Pons (tissue), 1 donor: ENCODE measurements at regions not wholly inside any gene's neighbourhood (a gene's known extent, or its start where the extent isn't known, plus 50 kb on each side); places are given as distances from the start of the nearest gene placed in this dataset.
"Not testable (repeated sequence)": the region's sequence is repeated elsewhere in the genome, so short reads cannot be mapped to it uniquely, and the experiment has no call there.

ENCODE experiments used
- DNase-seq: peaks from one replicate; pipeline ENCODE4 v3.0.0-alpha.2; 2016; ENCODE audit warnings: low spot score

DNA sequence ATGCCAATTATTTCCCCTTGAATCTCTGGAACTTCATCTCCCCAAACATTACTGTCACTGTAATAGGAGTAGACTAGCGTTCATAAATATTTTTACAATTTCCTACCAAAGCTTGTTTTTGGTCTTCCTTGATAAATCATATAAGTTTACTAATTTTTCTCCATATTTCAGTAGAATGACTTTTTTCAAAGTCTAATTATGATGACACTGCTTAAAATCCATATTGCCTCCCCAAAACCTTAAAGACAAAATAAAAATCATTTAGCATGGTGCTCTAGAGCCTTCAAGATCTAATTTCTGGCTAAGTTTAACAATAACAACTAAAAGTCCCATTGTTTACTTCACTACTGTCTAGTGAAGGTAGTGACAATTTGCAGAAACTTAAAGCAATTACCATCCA is 474.2 kb upstream of the CHRM3 start:
- DNase-seq: no peak

- DNase-seq: not testable (repeated sequence)
Observed at GRCh38 chr1:238902752-238903151, 483.6 kb upstream of the CHRM3 start.

DNA sequence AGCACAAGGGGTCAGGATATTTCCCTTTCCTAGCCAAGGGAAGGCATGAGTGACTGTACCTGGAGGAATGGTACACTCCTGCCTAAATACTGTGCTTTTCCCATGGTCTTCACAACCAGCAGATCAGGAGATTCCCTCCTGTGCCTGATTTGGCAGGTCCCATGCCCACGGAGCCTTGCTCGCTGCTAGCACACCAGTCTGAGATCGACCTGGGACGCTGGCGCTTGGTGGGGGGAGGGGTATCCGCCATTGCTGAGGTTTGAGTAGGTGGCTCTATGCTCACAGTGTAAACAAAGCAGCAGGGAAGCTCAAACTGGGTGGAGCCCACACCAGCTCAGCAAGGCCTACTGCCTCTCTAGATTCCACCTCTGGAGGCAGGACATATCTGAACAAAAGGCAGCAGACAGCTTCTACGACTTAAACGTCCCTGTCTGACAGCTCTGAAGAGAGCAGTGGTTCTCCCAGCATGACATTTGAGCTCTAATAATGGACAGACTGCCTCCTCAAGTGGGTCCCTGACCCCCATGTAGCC is 486.0 kb upstream of the CHRM3 start:
- DNase-seq: no peak

- DNase-seq: no peak
Observed at GRCh38 chr1:238898856-238899255, 487.5 kb upstream of the CHRM3 start.

DNA sequence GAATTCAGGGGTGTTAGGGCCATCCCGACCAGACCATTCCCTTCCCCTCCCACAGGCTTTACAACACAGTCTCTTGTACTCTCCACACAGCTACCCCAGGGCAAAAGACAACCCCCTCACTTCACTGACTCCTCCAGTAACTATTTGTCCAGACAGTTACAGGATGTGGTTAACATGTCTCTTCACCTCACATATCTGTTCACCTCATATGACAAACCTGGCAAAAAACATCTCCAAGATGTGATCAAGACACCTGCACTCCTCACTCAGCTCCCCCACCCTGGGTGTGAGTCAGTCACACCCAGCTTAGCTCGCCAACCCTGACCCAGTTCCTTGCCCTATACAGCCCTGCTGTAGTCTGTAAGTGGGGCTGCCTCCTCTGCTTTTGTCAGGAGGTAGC is 490.5 kb upstream of the CHRM3 start:
- no peak for DNase-seq

GRCh38 chr1:238892612-238893011 is 493.8 kb upstream of the CHRM3 start:
- no peak for DNase-seq

- DNase-seq: no peak
Observed at GRCh38 chr1:238861342-238862066, 524.9 kb upstream of the CHRM3 start.

GRCh38 chr1:238833919-238834318 is 552.4 kb upstream of the CHRM3 start:
- DNase-seq: no peak

- DNase-seq: no peak
Observed at GRCh38 chr1:238832106-238832505, 554.3 kb upstream of the CHRM3 start.

DNA sequence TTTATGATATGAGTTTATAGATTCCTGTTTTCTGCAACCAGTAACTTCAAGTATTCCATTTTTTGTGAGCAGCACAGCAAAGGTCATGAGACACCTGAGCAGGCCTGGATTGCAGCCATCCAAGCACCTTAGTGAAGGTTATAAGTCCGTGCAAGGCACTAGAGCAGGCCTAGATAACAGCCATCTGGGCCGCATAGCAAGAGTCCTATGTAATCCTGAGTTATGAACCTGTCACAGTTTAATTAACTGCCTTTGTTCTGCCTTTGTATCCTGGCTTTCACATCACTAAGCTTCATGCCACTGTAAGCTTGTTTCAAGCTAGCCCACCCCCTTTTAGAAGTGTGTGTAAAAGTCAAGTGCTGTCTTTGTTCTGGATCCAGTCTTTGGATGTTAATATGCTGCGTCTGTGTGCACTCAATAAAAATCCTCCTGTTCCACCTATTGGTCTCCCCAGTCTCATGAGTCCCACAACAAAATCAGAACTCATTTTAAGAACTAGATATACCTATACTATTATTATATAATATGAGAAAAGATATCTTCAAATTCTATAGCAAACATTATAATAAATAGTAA is 556.2 kb upstream of the CHRM3 start:
- DNase-seq: no peak

- no peak for DNase-seq
Observed at GRCh38 chr1:238826891-238827290, 559.5 kb upstream of the CHRM3 start.

DNA sequence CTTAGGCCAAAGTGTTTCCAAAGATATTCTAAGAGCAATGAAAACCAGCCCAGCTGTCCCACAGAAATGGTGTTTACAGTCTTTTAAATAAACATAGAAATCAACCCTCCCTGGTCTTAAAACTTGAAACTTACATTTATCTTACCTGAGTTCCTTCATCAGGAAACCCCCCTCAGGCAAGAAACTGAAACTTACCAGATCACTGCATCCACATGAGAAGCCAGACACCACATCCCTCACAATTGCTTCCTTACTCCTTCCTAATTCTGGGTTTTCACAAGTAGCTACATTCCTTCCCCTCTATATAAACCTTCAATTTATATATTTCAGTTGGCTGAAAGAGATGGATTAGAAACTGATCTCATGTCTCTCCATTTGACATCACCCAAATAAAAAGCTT is 563.0 kb upstream of the CHRM3 start:
- no peak for DNase-seq

- DNase-seq: no peak
Observed at GRCh38 chr1:238811211-238811879, 575.0 kb upstream of the CHRM3 start.

DNA sequence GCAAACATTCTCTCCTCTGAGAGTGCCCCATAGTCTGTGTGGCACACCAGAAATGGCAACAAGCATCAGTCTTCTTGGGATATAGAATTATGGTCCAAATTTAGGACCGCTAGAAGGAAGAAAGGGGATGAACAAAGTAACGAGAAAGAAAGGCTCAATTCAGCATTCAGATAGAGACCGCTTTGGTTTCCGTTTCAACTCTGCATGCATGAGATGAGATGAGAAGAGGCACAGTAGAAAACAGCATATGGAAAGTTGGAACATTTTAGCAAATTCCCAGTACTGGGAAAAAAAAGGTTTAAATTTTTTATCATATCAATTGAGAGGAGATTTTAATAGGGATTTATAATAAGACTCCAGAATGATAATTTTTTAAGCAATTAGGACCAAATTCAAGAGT is 595.5 kb upstream of the CHRM3 start:
- no peak for DNase-seq

- DNase-seq: no peak
Observed at GRCh38 chr1:238789916-238790667, 596.3 kb upstream of the CHRM3 start.

DNA sequence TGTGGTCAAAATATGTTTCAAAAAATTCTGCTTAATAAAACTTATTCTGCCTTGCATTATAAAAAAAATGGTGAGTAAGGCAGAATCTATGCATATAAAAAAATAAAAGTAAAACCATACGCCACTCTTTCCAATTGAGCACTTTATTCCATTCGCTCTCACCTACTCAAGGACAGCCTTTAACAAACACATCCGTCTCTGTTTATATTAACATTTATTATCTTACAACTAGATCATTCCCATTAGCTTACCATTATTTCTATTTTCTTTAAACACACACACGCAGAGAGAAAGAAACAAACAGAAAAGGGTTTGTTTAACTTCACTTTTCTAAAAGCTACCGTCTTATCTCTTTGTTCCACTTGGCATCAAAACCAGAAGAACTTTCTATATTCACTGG is 598.9 kb upstream of the CHRM3 start:
- DNase-seq: no peak

GRCh38 chr1:238783633-238784032 is 602.7 kb upstream of the CHRM3 start:
- DNase-seq: no peak

DNA sequence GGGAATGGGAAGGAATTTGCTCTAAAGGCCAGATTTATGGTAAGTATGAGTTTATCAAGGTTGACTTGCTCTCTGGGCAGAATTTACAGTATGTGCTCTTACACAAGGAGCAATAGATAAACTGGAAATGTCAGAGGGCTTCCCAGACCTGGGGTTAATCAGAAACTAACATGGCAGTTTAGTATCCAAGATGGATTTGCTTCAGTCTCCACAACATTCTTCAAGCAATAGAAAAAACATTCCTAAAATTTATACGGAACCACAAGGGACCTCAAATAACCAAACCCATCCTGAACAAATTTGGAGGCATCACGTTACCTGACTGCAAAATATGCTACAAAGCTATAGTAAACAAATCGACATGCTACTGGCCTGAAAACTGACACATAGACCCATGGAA is 606.7 kb upstream of the CHRM3 start:
- DNase-seq: no peak

DNA sequence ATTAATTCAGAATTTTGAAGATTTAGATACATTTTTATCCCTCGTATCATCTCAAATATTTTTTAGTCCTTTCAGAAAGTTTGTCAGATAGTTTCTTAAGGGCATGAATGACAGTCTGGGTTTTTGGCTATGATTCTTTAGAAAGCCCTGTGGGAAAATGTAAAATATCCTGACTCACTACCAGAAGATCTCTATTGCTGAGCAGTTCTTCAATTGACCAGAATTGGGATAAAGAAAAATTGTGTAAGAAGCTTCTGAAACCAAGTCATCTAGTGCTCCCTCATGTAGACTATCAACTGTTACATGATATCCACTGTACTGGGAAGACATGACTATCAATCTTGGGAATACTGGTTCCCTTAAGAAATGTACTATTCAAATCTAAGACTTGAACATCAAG is 608.3 kb upstream of the CHRM3 start:
- DNase-seq: no peak

DNA sequence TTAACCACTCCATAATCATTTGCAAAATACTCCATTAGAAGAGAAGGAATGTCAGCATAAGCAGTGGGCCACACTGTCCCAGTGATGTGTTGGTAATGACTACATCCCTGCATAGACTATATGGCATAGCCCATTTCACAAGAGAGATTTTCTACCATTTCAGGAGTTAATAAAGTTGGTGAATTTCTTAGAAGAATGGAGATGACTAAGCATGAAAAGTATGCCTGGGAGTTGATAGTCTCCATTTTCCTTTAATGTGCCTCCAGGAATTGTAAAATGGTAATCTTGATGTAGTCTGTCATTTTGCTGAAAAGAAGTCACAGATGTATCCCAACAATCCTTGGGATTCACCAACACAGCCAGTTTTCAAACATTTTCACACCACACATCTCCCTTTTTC is 608.8 kb upstream of the CHRM3 start:
- no peak for DNase-seq

DNA sequence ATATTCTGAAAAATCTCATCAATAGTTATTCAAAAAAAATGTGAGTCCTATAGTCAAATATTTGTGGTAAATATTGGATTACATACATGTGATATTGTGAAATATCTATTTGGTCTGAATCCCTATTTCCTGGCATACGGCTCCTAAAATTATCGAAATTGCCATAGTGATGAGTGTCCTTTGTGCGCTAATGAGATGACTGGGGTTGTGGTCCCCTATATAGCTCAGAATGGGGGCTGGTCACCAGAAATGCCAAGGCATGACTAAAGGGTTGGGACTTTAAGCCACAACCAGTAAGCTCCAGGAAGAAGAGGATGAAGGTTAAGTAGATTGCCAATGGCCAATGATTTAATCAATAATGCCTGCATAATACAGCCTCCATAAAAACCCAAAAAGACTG is 610.2 kb upstream of the CHRM3 start:
- no peak for DNase-seq

DNA sequence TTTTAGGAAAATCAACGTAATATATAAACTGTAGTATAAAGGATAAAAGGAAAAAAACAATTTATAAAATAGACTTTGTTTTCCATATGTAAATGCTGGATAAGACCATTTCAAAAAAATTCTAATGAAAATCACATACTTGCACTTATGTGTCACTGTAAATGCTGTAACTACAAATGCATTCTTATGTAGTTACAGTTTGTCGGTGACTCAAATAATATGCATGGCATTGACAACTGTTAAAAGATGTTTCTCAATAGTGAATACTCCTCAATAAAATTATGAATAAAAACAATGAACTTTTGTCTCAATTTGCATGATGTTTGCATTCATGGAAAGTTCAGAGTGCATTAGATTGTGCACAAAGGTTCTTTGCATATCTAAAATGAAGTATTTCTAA is 614.0 kb upstream of the CHRM3 start:
- no peak for DNase-seq

- peak; percentile 25 for DNase-seq
Observed at GRCh38 chr1:238767321-238767720, 619.0 kb upstream of the CHRM3 start.
